C4-2B (cell line): ENCODE measurements at regions not wholly inside any gene's neighbourhood (a gene's known extent, or its start where the extent isn't known, plus 50 kb on each side); places are given as distances from the start of the nearest gene placed in this dataset.

Experiments
- CTCF ChIP-seq: fragments of 450-650 bp; conservative IDR thresholded peaks from 2 replicates; pipeline ENCODE4 v1.5.1; 2017; ENCODE audit warnings: mild to moderate bottlenecking
- ZFX ChIP-seq: fragments of 450-650 bp; IDR thresholded peaks from 2 replicates; pipeline ENCODE4 v1.6.1; 2017

- TF ChIP-seq CTCF (no peak), ZFX (no peak)
These were observed 61.2 kb downstream of the SYNE3 start for GRCh38 chr14:95455246-95455645.
